ENCODE measurements at regions not wholly inside any gene's neighbourhood (a gene's known extent, or its start where the extent isn't known, plus 50 kb on each side); places are given as distances from the start of the nearest gene placed in this dataset.
A peak's percentile ranks its signal among the peaks of the same experiment; 100 is the strongest.
"Not testable (repeated sequence)": the region's sequence is repeated elsewhere in the genome, so short reads cannot be mapped to it uniquely, and the experiment has no call there.

- not testable (repeated sequence) for H3K36me3 Mint-ChIP-seq (ENCODE audit: insufficient read depth); H3K27ac Mint-ChIP-seq; H3K4me3 Mint-ChIP-seq; DNase-seq; H3K4me1 Mint-ChIP-seq (ENCODE audit: low read depth in 2 of 2); ATAC-seq (replicated peaks)
- Mint-ChIP-seq H3K27me3 (peaks cover 21 to 43% of the 10 kb centered on the region in 2 donors), H3K9me3 (peaks cover 8 to 14% of the 10 kb centered on the region in 2 donors)
Measured at GRCh38 chr19:13676967-13677366, 87.4 kb upstream of the MRI1 start.

- ATAC-seq (replicated peaks) (peak; percentile 53), DNase-seq (peak in 1 of 3 experiments; percentile 10)
- H3K27me3 Mint-ChIP-seq, result peaks cover 15 to 34% of the 10 kb centered on the region in 2 donors
- H3K4me3 Mint-ChIP-seq; H3K4me1 Mint-ChIP-seq (ENCODE audit: low read depth in 2 of 2); H3K36me3 Mint-ChIP-seq (ENCODE audit: insufficient read depth); H3K9me3 Mint-ChIP-seq; H3K27ac Mint-ChIP-seq: not testable (repeated sequence)
Measured at GRCh38 chr19:13672480-13673175, 91.7 kb upstream of the MRI1 start.

GRCh38 chr19:13670846-13671245 lies 93.5 kb upstream of the MRI1 start:
- ATAC-seq (replicated peaks) (no peak), DNase-seq (no peak)
- Mint-ChIP-seq H3K27ac (no peak overlapping the region), H3K9me3 (peaks cover 0 to 2% of the 10 kb centered on the region in 2 donors), H3K36me3 (ENCODE audit: insufficient read depth) (no peaks in the 10 kb centered on the region), H3K4me3 (no peak overlapping the region), H3K4me1 (ENCODE audit: low read depth in 2 of 2) (no peaks in the 10 kb centered on the region), H3K27me3 (peaks cover 11 to 25% of the 10 kb centered on the region in 2 donors)

- Mint-ChIP-seq H3K4me3 (no peak overlapping the region), H3K9me3 (peaks cover 0 to 2% of the 10 kb centered on the region in 2 donors), H3K27ac (no peak overlapping the region), H3K27me3 (peaks cover 6 to 20% of the 10 kb centered on the region in 2 donors), H3K36me3 (ENCODE audit: insufficient read depth) (no peaks in the 10 kb centered on the region), H3K4me1 (ENCODE audit: low read depth in 2 of 2) (no peaks in the 10 kb centered on the region)
- no peak for ATAC-seq (replicated peaks)
- DNase-seq, result no peak
Measured at GRCh38 chr19:13669780-13670355, 94.5 kb upstream of the MRI1 start.

- Mint-ChIP-seq H3K27me3 (peaks cover 6 to 20% of the 10 kb centered on the region in 2 donors), H3K27ac (peak overlapping the region in 1 of 2 donors; percentile 19), H3K4me3 (no peak overlapping the region), H3K4me1 (ENCODE audit: low read depth in 2 of 2) (no peaks in the 10 kb centered on the region), H3K36me3 (ENCODE audit: insufficient read depth) (no peaks in the 10 kb centered on the region), H3K9me3 (peaks cover 0 to 2% of the 10 kb centered on the region in 2 donors)
- DNase-seq (no peak), ATAC-seq (replicated peaks) (no peak)
Measured at GRCh38 chr19:13668964-13669363, 95.4 kb upstream of the MRI1 start.

GRCh38 chr19:13666165-13666564 lies 98.2 kb upstream of the MRI1 start:
- ATAC-seq (replicated peaks) (no peak), DNase-seq (no peak)
- Mint-ChIP-seq H3K27me3 (peaks cover 6 to 30% of the 10 kb centered on the region in 2 donors), H3K36me3 (ENCODE audit: insufficient read depth) (no peaks in the 10 kb centered on the region), H3K4me1 (ENCODE audit: low read depth in 2 of 2) (no peaks in the 10 kb centered on the region), H3K9me3 (no peaks in the 10 kb centered on the region), H3K27ac (no peak overlapping the region), H3K4me3 (no peak overlapping the region)

GRCh38 chr19:13665125-13665905 lies 99.0 kb upstream of the MRI1 start:
- DNase-seq (no peak), ATAC-seq (replicated peaks) (no peak)
- no peaks in the 10 kb centered on the region for H3K36me3 Mint-ChIP-seq (ENCODE audit: insufficient read depth)
- no peaks in the 10 kb centered on the region for H3K4me1 Mint-ChIP-seq (ENCODE audit: low read depth in 2 of 2)
- no peaks in the 10 kb centered on the region for H3K9me3 Mint-ChIP-seq
- H3K27me3 Mint-ChIP-seq, result peaks cover 6 to 30% of the 10 kb centered on the region in 2 donors
- no peak overlapping the region for H3K4me3 Mint-ChIP-seq
- H3K27ac Mint-ChIP-seq, result no peak overlapping the region

GRCh38 chr19:13652810-13653590 lies 111.3 kb upstream of the MRI1 start:
- H3K36me3 Mint-ChIP-seq (ENCODE audit: insufficient read depth), result no peaks in the 10 kb centered on the region
- DNase-seq, result no peak

GRCh38 chr19:13646758-13647157 lies 117.6 kb upstream of the MRI1 start:
- no peak overlapping the region for H3K27ac Mint-ChIP-seq
- peaks cover 0 to 4% of the 10 kb centered on the region in 2 donors for H3K4me1 Mint-ChIP-seq (ENCODE audit: low read depth in 2 of 2)
- ATAC-seq (replicated peaks), result no peak

More at GRCh38 chr19:13652810-13653590, 111.3 kb upstream of the MRI1 start:
- H3K4me3 Mint-ChIP-seq, result no peak overlapping the region
- no peaks in the 10 kb centered on the region for H3K9me3 Mint-ChIP-seq
- H3K27ac Mint-ChIP-seq, result no peak overlapping the region
- H3K4me1 Mint-ChIP-seq (ENCODE audit: low read depth in 2 of 2), result peaks cover 10% of the 10 kb centered on the region in 2 donors
- ATAC-seq (replicated peaks), result peak; percentile 67
- peaks cover 7 to 8% of the 10 kb centered on the region in 2 donors for H3K27me3 Mint-ChIP-seq

GRCh38 chr19:13644645-13645044 lies 119.7 kb upstream of the MRI1 start:
- Mint-ChIP-seq H3K4me3 (no peak overlapping the region), H3K9me3 (no peaks in the 10 kb centered on the region), H3K27ac (no peak overlapping the region), H3K36me3 (ENCODE audit: insufficient read depth) (no peaks in the 10 kb centered on the region), H3K27me3 (peaks cover 20 to 35% of the 10 kb centered on the region in 2 donors), H3K4me1 (ENCODE audit: low read depth in 2 of 2) (peaks cover 0 to 4% of the 10 kb centered on the region in 2 donors)
- ATAC-seq (replicated peaks), result no peak
- no peak for DNase-seq

More at GRCh38 chr19:13646758-13647157, 117.6 kb upstream of the MRI1 start:
- H3K4me3 Mint-ChIP-seq, result no peak overlapping the region
- DNase-seq, result no peak
- no peaks in the 10 kb centered on the region for H3K9me3 Mint-ChIP-seq
- no peaks in the 10 kb centered on the region for H3K36me3 Mint-ChIP-seq (ENCODE audit: insufficient read depth)
- H3K27me3 Mint-ChIP-seq, result peaks cover 17 to 32% of the 10 kb centered on the region in 2 donors

- Mint-ChIP-seq H3K27ac (no peak overlapping the region), H3K4me1 (ENCODE audit: low read depth in 2 of 2) (no peaks in the 10 kb centered on the region), H3K9me3 (no peaks in the 10 kb centered on the region), H3K4me3 (no peak overlapping the region), H3K27me3 (peaks cover 34 to 43% of the 10 kb centered on the region in 2 donors), H3K36me3 (ENCODE audit: insufficient read depth) (no peaks in the 10 kb centered on the region)
- DNase-seq (no peak), ATAC-seq (replicated peaks) (no peak)
Measured at GRCh38 chr19:13640611-13641010, 123.7 kb upstream of the MRI1 start.

GRCh38 chr19:13639342-13639929 lies 124.9 kb upstream of the MRI1 start:
- H3K36me3 Mint-ChIP-seq (ENCODE audit: insufficient read depth), result no peaks in the 10 kb centered on the region
- H3K4me3 Mint-ChIP-seq, result no peak overlapping the region
- H3K9me3 Mint-ChIP-seq, result no peaks in the 10 kb centered on the region
- H3K27me3 Mint-ChIP-seq, result peaks cover 34 to 43% of the 10 kb centered on the region in 2 donors
- H3K27ac Mint-ChIP-seq, result no peak overlapping the region
- no peaks in the 10 kb centered on the region for H3K4me1 Mint-ChIP-seq (ENCODE audit: low read depth in 2 of 2)
- DNase-seq, result no peak
- no peak for ATAC-seq (replicated peaks)

GRCh38 chr19:13637664-13638063 lies 126.7 kb upstream of the MRI1 start:
- ATAC-seq (replicated peaks), result no peak

More at GRCh38 chr19:13637664-13638063, 126.7 kb upstream of the MRI1 start:
- Mint-ChIP-seq H3K4me1 (ENCODE audit: low read depth in 2 of 2) (no peaks in the 10 kb centered on the region), H3K27ac (no peak overlapping the region), H3K9me3 (no peaks in the 10 kb centered on the region), H3K27me3 (peaks cover 29 to 36% of the 10 kb centered on the region in 2 donors), H3K36me3 (ENCODE audit: insufficient read depth) (no peaks in the 10 kb centered on the region), H3K4me3 (no peak overlapping the region)
- DNase-seq, result no peak

Data from effector memory CD8-positive, alpha-beta T cell (primary cell).